Skin of body (tissue), 1 donor: ENCODE measurements at regions not wholly inside any gene's neighbourhood (a gene's known extent, or its start where the extent isn't known, plus 50 kb on each side); places are given as distances from the start of the nearest gene placed in this dataset.

Experiments
- DNase-seq: peaks from one replicate; lab custom pipeline; 2025; lab: John Stamatoyannopoulos, UW

- peak; percentile 90 for DNase-seq
These were observed 646.2 kb downstream of the TRAM1L1 start for GRCh38 chr4:116438981-116439729.

DNA sequence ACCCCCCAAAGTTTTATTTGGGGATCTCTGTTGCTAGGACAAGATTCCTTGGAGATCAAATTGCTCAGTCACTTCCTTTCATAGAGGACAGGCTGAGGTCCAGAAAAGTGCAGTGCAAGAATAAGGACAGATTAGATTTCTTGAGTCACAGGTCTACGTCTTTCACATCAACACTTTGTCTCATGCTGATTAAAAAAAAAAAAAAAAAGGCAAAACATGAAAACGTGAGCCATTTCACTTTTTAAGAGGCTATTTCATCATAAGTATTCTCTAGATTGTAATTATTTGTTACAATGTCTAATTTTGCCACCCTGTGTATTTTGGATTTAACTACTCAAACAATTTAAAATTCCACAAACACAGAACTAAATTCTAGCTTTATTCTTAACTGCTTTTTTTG is 647.0 kb downstream of the TRAM1L1 start:
- no peak for DNase-seq

DNA sequence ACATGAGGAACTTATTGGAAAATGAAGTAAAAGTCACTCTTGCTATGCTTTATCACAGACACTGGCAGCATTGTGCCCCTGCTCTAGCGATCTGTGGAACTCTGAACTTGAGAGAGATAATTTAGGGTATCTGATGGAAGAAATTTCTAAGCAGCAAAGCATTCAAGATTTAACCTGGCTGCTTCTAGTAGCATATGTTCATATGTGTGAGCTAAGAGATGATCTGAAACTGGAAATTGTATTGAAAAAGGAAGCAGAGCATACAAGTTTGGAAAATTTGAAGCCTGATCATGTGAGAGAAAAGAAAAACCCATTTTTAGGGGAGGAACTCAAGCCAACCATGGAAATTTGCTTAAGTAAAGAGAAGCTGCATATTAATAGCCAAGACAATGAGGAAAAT is 657.7 kb downstream of the TRAM1L1 start:
- no peak for DNase-seq

- no peak for DNase-seq
These were observed 672.2 kb downstream of the TRAM1L1 start for GRCh38 chr4:116413222-116413621.

DNA sequence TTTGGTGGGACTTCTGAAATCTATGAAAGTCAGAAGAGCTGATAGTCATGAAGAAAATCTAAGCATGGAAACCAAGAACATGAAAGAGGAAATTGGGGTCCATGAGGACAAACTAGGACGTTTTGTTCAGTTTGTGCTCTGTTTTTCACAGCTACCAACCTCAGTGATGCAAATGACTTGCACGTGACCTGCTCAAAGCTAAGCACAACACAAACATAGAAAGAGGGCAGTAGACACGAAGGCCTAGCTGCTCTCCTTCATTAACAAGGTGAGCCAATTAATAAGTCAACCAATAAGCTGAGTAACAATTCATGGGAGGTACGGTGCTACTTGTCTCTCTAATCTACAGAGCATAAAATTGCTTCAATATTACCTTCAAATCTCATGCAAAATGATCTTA is 684.1 kb downstream of the TRAM1L1 start:
- no peak for DNase-seq

DNA sequence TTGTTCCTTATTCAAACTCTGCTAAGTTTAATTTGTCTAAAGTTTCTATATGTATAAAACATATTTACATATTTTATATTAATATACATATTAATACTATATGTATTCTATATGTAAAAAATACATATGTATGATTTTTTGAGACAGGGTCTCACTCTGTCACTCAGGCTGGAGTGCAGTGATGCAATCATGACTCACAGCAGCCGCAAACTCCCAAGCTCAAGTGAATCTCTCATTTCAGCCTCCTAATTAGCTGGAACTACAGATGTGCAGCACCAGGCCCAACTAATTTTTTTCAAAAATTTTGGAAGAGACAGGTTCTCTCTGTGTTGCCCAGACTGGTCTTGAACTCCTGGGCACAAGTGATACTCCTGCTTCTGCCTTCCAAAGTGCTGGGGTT is 684.9 kb downstream of the TRAM1L1 start:
- no peak for DNase-seq

- no peak for DNase-seq
These were observed 687.7 kb downstream of the TRAM1L1 start for GRCh38 chr4:116397714-116398113.

DNA sequence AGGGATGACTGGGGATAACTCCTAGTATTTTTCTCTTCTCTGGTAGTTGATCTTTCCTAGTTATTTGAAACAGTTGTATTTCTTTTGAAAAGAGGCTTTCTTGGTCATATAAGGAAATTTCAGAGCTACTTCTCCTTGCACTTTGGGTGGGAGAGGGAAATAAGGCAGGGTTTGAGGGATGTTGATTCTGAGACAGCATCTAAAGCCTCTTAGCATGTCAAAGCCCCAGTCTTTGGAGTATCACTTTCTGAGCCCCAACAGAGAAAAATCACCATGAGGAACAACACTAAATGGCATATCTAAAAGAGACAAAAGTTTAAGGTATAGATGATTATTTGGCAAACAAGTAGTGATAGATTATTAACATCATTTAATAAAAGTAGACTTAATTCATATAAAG is 688.1 kb downstream of the TRAM1L1 start:
- no peak for DNase-seq

DNA sequence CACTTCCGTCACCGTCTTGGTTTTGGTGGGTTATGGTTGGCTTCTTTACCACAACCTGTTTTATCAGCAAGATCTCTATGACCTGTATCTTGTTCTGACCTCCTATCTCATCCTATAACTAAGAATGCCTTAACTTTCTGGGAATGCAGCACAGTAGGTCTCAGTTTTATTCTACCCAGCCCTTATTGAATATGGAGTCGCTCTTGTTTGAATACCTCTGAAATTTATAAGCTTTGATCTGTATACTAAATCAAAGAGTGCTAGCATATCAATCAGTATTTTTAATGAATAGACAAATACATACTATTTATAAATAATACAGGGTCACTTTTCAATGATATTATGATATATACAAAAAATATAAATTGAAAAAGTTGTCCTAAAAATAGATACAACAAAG is 690.0 kb downstream of the TRAM1L1 start:
- no peak for DNase-seq

GRCh38 chr4:116391020-116391419 is 694.4 kb downstream of the TRAM1L1 start:
- DNase-seq = no peak

GRCh38 chr4:116389139-116389538 is 696.2 kb downstream of the TRAM1L1 start:
- DNase-seq = no peak

DNA sequence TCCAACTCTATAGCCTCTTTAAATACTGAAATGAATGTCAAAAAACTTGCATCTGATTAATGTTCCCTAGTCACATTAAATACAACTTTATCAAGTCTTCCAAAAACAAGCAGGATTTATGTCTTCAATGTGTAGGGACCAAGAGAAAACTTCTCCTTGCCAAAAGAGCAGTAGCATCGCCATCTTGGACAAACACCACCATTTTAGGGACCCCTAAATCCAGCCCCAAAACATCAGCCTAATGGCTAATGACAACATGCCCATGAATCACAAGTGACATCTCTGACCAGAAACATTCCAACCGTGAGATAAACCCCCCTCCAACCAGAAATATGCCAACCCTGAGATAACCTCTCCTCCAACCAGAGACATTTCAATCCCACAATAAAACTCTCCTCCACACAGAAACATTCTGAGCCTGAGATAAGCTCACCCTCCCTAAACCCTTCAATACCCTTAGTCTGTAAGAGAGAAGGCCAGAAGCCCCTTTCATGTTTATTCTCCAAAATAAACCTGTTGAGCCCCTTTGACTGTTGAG is 697.4 kb downstream of the TRAM1L1 start:
- DNase-seq = no peak

DNA sequence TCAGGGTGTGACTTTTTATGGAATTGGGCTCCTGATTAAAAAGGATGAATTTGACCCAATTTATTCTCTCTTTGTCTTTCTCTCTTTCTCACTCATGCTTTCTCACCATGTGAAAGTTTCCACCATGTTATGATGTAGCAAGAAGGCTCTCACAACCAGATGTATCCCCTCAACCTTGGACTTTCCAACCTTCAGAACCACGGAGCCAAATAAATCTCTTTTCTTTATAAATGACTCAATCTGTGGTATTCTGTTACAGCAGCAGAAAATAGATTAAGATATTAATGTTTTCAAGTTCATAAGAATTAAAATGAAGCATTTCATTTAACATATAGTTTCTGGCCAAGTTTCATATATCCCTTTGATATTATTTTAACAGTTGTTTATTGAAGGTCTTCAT is 698.5 kb downstream of the TRAM1L1 start:
- no peak for DNase-seq

DNA sequence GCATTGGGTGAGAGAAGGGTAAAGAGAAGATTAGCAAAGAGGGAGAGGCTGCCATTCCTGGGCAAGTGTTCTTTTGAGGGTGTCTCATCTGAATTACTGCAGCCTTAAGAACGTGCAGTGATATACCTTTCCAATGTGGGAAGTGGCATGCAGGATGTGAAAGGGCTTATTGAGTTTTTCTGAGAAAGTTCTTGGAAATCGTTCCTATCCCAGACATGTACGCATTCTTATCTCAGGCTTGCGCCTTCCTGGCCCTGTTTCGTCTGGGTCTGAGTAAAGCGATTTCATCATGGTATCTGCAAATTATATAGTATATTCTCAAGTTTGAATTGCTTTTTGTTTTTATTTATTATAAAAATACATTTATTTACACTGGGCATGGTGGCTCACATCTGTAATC is 699.8 kb downstream of the TRAM1L1 start:
- DNase-seq = no peak

DNA sequence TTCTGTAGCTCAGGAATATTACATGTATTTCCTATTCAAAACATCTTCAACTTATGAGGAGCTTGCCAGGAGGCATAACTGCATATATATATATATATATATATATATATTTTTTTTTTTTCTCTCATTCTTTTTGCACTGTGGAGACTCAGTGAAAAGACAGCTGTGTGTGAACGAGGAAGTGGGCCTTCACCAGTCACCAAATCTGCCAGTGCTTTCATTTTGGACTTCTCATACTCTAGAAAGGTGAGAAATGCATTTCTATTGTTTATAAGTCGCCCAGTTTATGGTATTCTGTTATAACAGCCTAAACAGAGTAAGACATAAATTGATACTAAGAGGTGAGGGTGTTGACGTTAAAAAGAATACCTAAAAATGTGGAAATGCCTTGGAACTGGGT is 710.6 kb downstream of the TRAM1L1 start:
- no peak for DNase-seq

GRCh38 chr4:116362583-116362982 is 722.8 kb downstream of the TRAM1L1 start:
- DNase-seq = no peak

GRCh38 chr4:116361790-116362189 is 723.6 kb downstream of the TRAM1L1 start:
- no peak for DNase-seq

GRCh38 chr4:116358633-116359222 is 726.6 kb downstream of the TRAM1L1 start:
- DNase-seq = no peak

- DNase-seq = no peak
These were observed 727.6 kb downstream of the TRAM1L1 start for GRCh38 chr4:116357758-116358157.

DNA sequence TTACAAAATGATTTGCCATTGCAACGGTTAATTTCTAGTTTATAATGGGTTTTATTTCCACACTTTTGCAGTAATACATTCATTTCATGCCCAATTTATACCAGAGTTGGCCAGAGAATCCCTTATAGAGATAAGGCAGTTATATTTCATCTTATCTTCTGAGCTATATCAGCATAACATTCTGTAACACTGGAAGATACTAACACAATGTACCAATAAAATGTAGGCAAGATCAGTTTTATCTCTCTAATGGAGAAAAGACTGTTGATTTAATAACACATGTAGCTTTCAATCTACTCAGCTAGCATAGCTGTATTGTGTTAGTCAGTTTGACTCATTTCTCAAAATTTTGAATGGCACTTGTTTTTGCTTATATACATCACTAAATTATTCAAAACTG is 738.6 kb downstream of the TRAM1L1 start:
- DNase-seq = no peak

DNA sequence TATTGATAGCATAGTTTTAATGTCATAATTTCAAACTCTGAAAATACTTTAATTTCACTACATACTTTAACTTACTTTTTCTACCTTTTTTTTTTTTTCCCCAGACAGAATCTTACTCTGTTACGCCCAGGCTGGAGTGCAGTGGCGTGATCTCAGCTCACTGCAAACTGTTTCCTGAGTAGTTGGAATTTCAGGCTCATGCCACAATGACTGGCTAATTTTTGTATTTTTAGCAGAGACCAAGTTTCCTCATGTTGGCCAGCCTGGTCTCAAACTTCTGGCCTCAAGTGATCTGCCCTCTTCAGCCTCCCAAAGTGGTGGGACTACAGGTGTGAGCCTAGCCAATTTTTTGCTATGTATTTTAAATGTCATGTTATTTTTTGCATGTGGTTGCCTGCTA is 741.6 kb downstream of the TRAM1L1 start:
- no peak for DNase-seq

GRCh38 chr4:116342143-116342542 is 743.2 kb downstream of the TRAM1L1 start:
- DNase-seq = no peak

GRCh38 chr4:116332508-116332907 is 752.9 kb downstream of the TRAM1L1 start:
- DNase-seq = no peak
